ENCODE measurements at regions not wholly inside any gene's neighbourhood (a gene's known extent, or its start where the extent isn't known, plus 50 kb on each side); places are given as distances from the start of the nearest gene placed in this dataset.
A peak's percentile ranks its signal among the peaks of the same experiment; 100 is the strongest.

- no peaks in the 10 kb centered on the region for H3K27me3 Mint-ChIP-seq (ENCODE audit: low read depth)
- H3K9me3 Mint-ChIP-seq: no peaks in the 10 kb centered on the region
- H3K4me1 Mint-ChIP-seq: no peaks in the 10 kb centered on the region
- TF ChIP-seq CTCF (IDR thresholded peaks at IDR 0.05; ENCODE audit: unreplicated experiment): no peak
- no peak overlapping the region for H3K4me3 Mint-ChIP-seq
- no peak for DNase-seq (ENCODE audit: low spot score in 2 of 2, unreplicated experiment in 2 of 2)
- H3K36me3 Mint-ChIP-seq: no peaks in the 10 kb centered on the region
- H3K27ac Mint-ChIP-seq: no peak overlapping the region
These were observed 747.2 kb upstream of the TMEM132C start for GRCh38 chr12:127519779-127520178.

- H3K9me3 Mint-ChIP-seq: no peaks in the 10 kb centered on the region
- no peak overlapping the region for H3K27ac Mint-ChIP-seq
- no peak for DNase-seq (ENCODE audit: low spot score in 2 of 2, unreplicated experiment in 2 of 2)
- H3K36me3 Mint-ChIP-seq: no peaks in the 10 kb centered on the region
- H3K4me3 Mint-ChIP-seq: no peak overlapping the region
- peaks cover 6% of the 10 kb centered on the region for H3K27me3 Mint-ChIP-seq (ENCODE audit: low read depth)
- TF ChIP-seq CTCF (IDR thresholded peaks at IDR 0.05; ENCODE audit: unreplicated experiment): peak; percentile 51
- H3K4me1 Mint-ChIP-seq: no peaks in the 10 kb centered on the region
These were observed 740.0 kb upstream of the TMEM132C start for GRCh38 chr12:127526925-127527324.

GRCh38 chr12:127528551-127528950 lies 738.4 kb upstream of the TMEM132C start:
- Mint-ChIP-seq H3K27me3 (ENCODE audit: low read depth) (peaks cover 6% of the 10 kb centered on the region), H3K27ac (no peak overlapping the region), H3K9me3 (no peaks in the 10 kb centered on the region), H3K36me3 (no peaks in the 10 kb centered on the region), H3K4me1 (no peaks in the 10 kb centered on the region), H3K4me3 (no peak overlapping the region)
- no peak for TF ChIP-seq CTCF (IDR thresholded peaks at IDR 0.05; ENCODE audit: unreplicated experiment)
- no peak for DNase-seq (ENCODE audit: low spot score in 2 of 2, unreplicated experiment in 2 of 2)

- H3K27ac Mint-ChIP-seq: no peak overlapping the region
- H3K36me3 Mint-ChIP-seq: no peaks in the 10 kb centered on the region
- H3K4me3 Mint-ChIP-seq: no peak overlapping the region
- H3K4me1 Mint-ChIP-seq: peaks cover 2% of the 10 kb centered on the region
- peaks cover 7% of the 10 kb centered on the region for H3K9me3 Mint-ChIP-seq
- no peak for DNase-seq (ENCODE audit: low spot score in 2 of 2, unreplicated experiment in 2 of 2)
- no peak for TF ChIP-seq CTCF (IDR thresholded peaks at IDR 0.05; ENCODE audit: unreplicated experiment)
- H3K27me3 Mint-ChIP-seq (ENCODE audit: low read depth): peaks cover 6% of the 10 kb centered on the region
These were observed 735.4 kb upstream of the TMEM132C start for GRCh38 chr12:127531542-127531941.

- no peak overlapping the region for H3K4me3 Mint-ChIP-seq
- peaks cover 6% of the 10 kb centered on the region for H3K27me3 Mint-ChIP-seq (ENCODE audit: low read depth)
- TF ChIP-seq CTCF (IDR thresholded peaks at IDR 0.05; ENCODE audit: unreplicated experiment): no peak
These were observed 733.6 kb upstream of the TMEM132C start for GRCh38 chr12:127533353-127533752.

GRCh38 chr12:127536833-127537428 lies 730.0 kb upstream of the TMEM132C start:
- H3K27ac Mint-ChIP-seq: no peak overlapping the region
- H3K4me3 Mint-ChIP-seq: no peak overlapping the region
- DNase-seq (ENCODE audit: low spot score in 2 of 2, unreplicated experiment in 2 of 2): no peak
- no peak for TF ChIP-seq CTCF (IDR thresholded peaks at IDR 0.05; ENCODE audit: unreplicated experiment)
- no peaks in the 10 kb centered on the region for H3K36me3 Mint-ChIP-seq
- peaks cover 22% of the 10 kb centered on the region for H3K4me1 Mint-ChIP-seq
- H3K9me3 Mint-ChIP-seq: peaks cover 7% of the 10 kb centered on the region
- H3K27me3 Mint-ChIP-seq (ENCODE audit: low read depth): no peaks in the 10 kb centered on the region

More at GRCh38 chr12:127533353-127533752, 733.6 kb upstream of the TMEM132C start:
- H3K9me3 Mint-ChIP-seq: peaks cover 7% of the 10 kb centered on the region
- H3K4me1 Mint-ChIP-seq: peaks cover 18% of the 10 kb centered on the region
- H3K36me3 Mint-ChIP-seq: no peaks in the 10 kb centered on the region
- H3K27ac Mint-ChIP-seq: no peak overlapping the region
- DNase-seq (ENCODE audit: low spot score in 2 of 2, unreplicated experiment in 2 of 2): no peak

Measured in mesothelial cell of epicardium (in vitro differentiated cells).